ENCODE measurements at regions not wholly inside any gene's neighbourhood (a gene's known extent, or its start where the extent isn't known, plus 50 kb on each side); places are given as distances from the start of the nearest gene placed in this dataset.
"Not testable (repeated sequence)": the region's sequence is repeated elsewhere in the genome, so short reads cannot be mapped to it uniquely, and the experiment has no call there.

- Mint-ChIP-seq H3K36me3 (no peaks in the 10 kb centered on the region), H3K27me3 (ENCODE audit: low read depth in 3 of 3) (peaks cover 0 to 2% (median 2%) of the 10 kb centered on the region in 3 donors), H3K4me1 (no peaks in the 10 kb centered on the region), H3K4me3 (no peak overlapping the region), H3K9me3 (peaks cover 0 to 5% (median 0%) of the 10 kb centered on the region in 7 donors), H3K27ac (no peak overlapping the region)
- H2AFZ ChIP-seq (ENCODE audit: insufficient read depth, low read depth, low read length, poor library complexity, severe bottlenecking) = no peak overlapping the region
- H3K4me1 ChIP-seq (ENCODE audit: control insufficient read depth in 1 of 2, insufficient read depth in 2 of 2, low read length in 2 of 2) = no peaks in the 10 kb centered on the region
- DNase-seq = no peak
- H3K27ac ChIP-seq (ENCODE audit: low read depth in 1 of 2, low read length in 2 of 2) = no peak overlapping the region
- H3K4me3 ChIP-seq (replicated peaks in 1 of 3; ENCODE audit: low read depth in 2 of 3, low read length in 3 of 3) = no peak overlapping the region
- H3K9me3 ChIP-seq (replicated peaks in 1 of 2; ENCODE audit: control insufficient read depth in 1 of 2, insufficient read depth in 1 of 2, low read length in 2 of 2) = peaks cover 3 to 8% of the 10 kb centered on the region in 2 donors
- H3K4me2 ChIP-seq (replicated peaks; ENCODE audit: extremely low read depth, low read length, poor library complexity, severe bottlenecking) = no peak overlapping the region
- no peaks in the 10 kb centered on the region for H3K36me3 ChIP-seq (replicated peaks in 1 of 2; ENCODE audit: control insufficient read depth in 1 of 2, insufficient read depth in 2 of 2, low read length in 2 of 2)
- H3K27me3 ChIP-seq (ENCODE audit: control insufficient read depth in 2 of 2, insufficient read depth in 2 of 2, low read length in 2 of 2) = no peaks in the 10 kb centered on the region
- no peaks in the 10 kb centered on the region for H4K20me1 ChIP-seq (ENCODE audit: insufficient read depth, low read length)
- H3K9ac ChIP-seq (ENCODE audit: insufficient read depth, low read length, poor library complexity, severe bottlenecking) = no peak overlapping the region
- no CpG with 5 or more reads among the region's 1 CpG for WGBS (ENCODE audit: insufficient coverage)
- no peak for TF ChIP-seq CTCF (IDR thresholded peaks at IDR 0.05)
- no peaks in the 10 kb centered on the region for H3K79me2 ChIP-seq (ENCODE audit: insufficient read depth, low read length)
- intact Hi-C loops (cut with micrococcal nuclease) = no loop called here
These were observed 524.8 kb upstream of the API5 start for GRCh38 chr11:42786981-42787380.

- DNase-seq; H3K36me3 Mint-ChIP-seq; H3K4me3 ChIP-seq (replicated peaks in 1 of 3; ENCODE audit: low read depth in 2 of 3, low read length in 3 of 3); H3K27ac ChIP-seq (ENCODE audit: low read depth in 1 of 2, low read length in 2 of 2); H3K9ac ChIP-seq (ENCODE audit: insufficient read depth, low read length, poor library complexity, severe bottlenecking); H4K20me1 ChIP-seq (ENCODE audit: insufficient read depth, low read length); H3K4me3 Mint-ChIP-seq; H3K9me3 Mint-ChIP-seq; H3K27me3 ChIP-seq (ENCODE audit: control insufficient read depth in 2 of 2, insufficient read depth in 2 of 2, low read length in 2 of 2); H2AFZ ChIP-seq (ENCODE audit: insufficient read depth, low read depth, low read length, poor library complexity, severe bottlenecking); H3K9me3 ChIP-seq (replicated peaks in 1 of 2; ENCODE audit: control insufficient read depth in 1 of 2, insufficient read depth in 1 of 2, low read length in 2 of 2); H3K27me3 Mint-ChIP-seq (ENCODE audit: low read depth in 3 of 3); H3K4me1 ChIP-seq (ENCODE audit: control insufficient read depth in 1 of 2, insufficient read depth in 2 of 2, low read length in 2 of 2); H3K4me2 ChIP-seq (replicated peaks; ENCODE audit: extremely low read depth, low read length, poor library complexity, severe bottlenecking); H3K27ac Mint-ChIP-seq; H3K79me2 ChIP-seq (ENCODE audit: insufficient read depth, low read length); H3K4me1 Mint-ChIP-seq; H3K36me3 ChIP-seq (replicated peaks in 1 of 2; ENCODE audit: control insufficient read depth in 1 of 2, insufficient read depth in 2 of 2, low read length in 2 of 2); intact Hi-C loops (cut with micrococcal nuclease): not testable (repeated sequence)
- WGBS (ENCODE audit: insufficient coverage) = no CpG with 5 or more reads among the region's 2 CpGs
These were observed 516.3 kb upstream of the API5 start for GRCh38 chr11:42795483-42795882.
